B cell (primary cell): ENCODE measurements at regions not wholly inside any gene's neighbourhood (a gene's known extent, or its start where the extent isn't known, plus 50 kb on each side); places are given as distances from the start of the nearest gene placed in this dataset.

Source experiments
- ATAC-seq: fragments of 200-7000 bp; cut with Tn5 transposase; one replicate; pipeline ENCODE4 v1.10.0; 2021; ENCODE audit warnings: low read depth, mild to moderate bottlenecking, moderate number of reproducible peaks, moderate library complexity
- CTCF ChIA-PET: fragments of 350-600 bp; sonication (Branson Sonifier 250); formaldehyde crosslinking; loops from one replicate; lab custom pipeline; 2021; ENCODE audit warnings: antibody characterized with exemption, inconsistent platforms; lab: Charles Lee
- POLR2A ChIA-PET: fragments of 350-600 bp; sonication (Branson Sonifier 250); formaldehyde crosslinking; loops from one replicate; lab custom pipeline; 2021; ENCODE audit warnings: antibody characterized with exemption; lab: Charles Lee
- DNase-seq: peaks from one replicate; pipeline ENCODE4 v3.0.0; 2013
- H2AFZ ChIP-seq: 2 replicates; pipeline ENCODE4 v1.6.1; 2012; ENCODE audit warnings: mild to moderate bottlenecking, low read depth, low read length; ENCODE audit not compliant: insufficient read depth, poor library complexity, severe bottlenecking
- H3K27ac ChIP-seq, 2 donors: 1 replicate in 1 of 2; 2 replicates in 1 of 2; pipeline ENCODE4 v1.5.1; 2012 to 2013; ENCODE audit warnings: low read length in 2 of 2, mild to moderate bottlenecking in 2 of 2, moderate library complexity in 1 of 2
- H3K27me3 ChIP-seq, 4 experiments: fragments of 200-600 bp in 1 of 4; sonication (generic) in 1 of 4; replicated peaks in 1 of 4; 1 replicate in 2 of 4; 2 replicates in 2 of 4; pipeline versions ENCODE4 v1.6.1 to v1.7.0; 2013 to 2016; ENCODE audit warnings: low read length in 3 of 4, mild to moderate bottlenecking in 2 of 4, mixed read lengths in 1 of 4, moderate library complexity in 1 of 4; ENCODE audit not compliant: insufficient read depth in 4 of 4, control insufficient read depth in 3 of 4; ENCODE audit errors: control extremely low read depth in 1 of 4
- H3K36me3 ChIP-seq, 2 experiments: replicated peaks in 1 of 2; 1 replicate in 1 of 2; 2 replicates in 1 of 2; pipeline versions ENCODE4 v1.6.1 to v1.7.1; 2013; ENCODE audit warnings: low read length in 1 of 2; ENCODE audit not compliant: insufficient read depth in 2 of 2, control insufficient read depth in 1 of 2; ENCODE audit errors: control extremely low read depth in 1 of 2, extremely low read depth in 1 of 2
- H3K4me1 ChIP-seq, 2 donors: fragments of 200-600 bp in 1 of 2; sonication (generic) in 1 of 2; 1 replicate in 1 of 2; 2 replicates in 1 of 2; pipeline versions ENCODE4 v1.5.1 to v1.6.1; 2013 to 2017; ENCODE audit warnings: low read length in 2 of 2; ENCODE audit not compliant: control insufficient read depth in 2 of 2, insufficient read depth in 2 of 2
- H3K4me2 ChIP-seq: replicated peaks from 2 replicates; pipeline ENCODE3; 2012; ENCODE audit warnings: mild to moderate bottlenecking, low read depth, low read length; ENCODE audit not compliant: poor library complexity, severe bottlenecking
- H3K4me3 ChIP-seq, 5 experiments: fragments of 200-600 bp in 1 of 5; sonication (generic) in 1 of 5; 1 replicate in 3 of 5; 2 replicates in 2 of 5; pipeline versions ENCODE4 v1.5.1 to v1.7.0; 2011 to 2016; ENCODE audit warnings: low read length in 4 of 5, mild to moderate bottlenecking in 4 of 5, low read depth in 2 of 5, control low read depth in 1 of 5, moderate library complexity in 1 of 5; ENCODE audit not compliant: insufficient read depth in 1 of 5; ENCODE audit errors: control extremely low read depth in 1 of 5, extremely low read depth in 1 of 5
- H3K79me2 ChIP-seq: fragments of 200-600 bp; sonication (generic); one replicate; pipeline ENCODE4 v1.6.0; 2016; ENCODE audit warnings: low read length; ENCODE audit not compliant: control insufficient read depth, insufficient read depth
- H3K9ac ChIP-seq: fragments of 200-600 bp; sonication (generic); 2 replicates; pipeline ENCODE4 v1.6.1; 2017; ENCODE audit warnings: mild to moderate bottlenecking, low read length, moderate library complexity
- H3K9me3 ChIP-seq, 3 donors: one replicate each; pipeline versions ENCODE4 v1.6.1 to v1.7.1; 2013; ENCODE audit warnings: low read length in 2 of 3; ENCODE audit not compliant: control insufficient read depth in 2 of 3, insufficient read depth in 1 of 3; ENCODE audit errors: control extremely low read depth in 1 of 3
- H4K20me1 ChIP-seq: 2 replicates; pipeline ENCODE4 v1.6.0; 2012; ENCODE audit warnings: mild to moderate bottlenecking, low read length; ENCODE audit not compliant: insufficient read depth, control insufficient read depth, poor library complexity, severe bottlenecking
- H3K27ac Mint-ChIP-seq: one replicate; pipeline ENCODE4 v1.8.0; 2021; ENCODE audit warnings: mixed read lengths
- H3K27me3 Mint-ChIP-seq: one replicate; pipeline ENCODE4 v1.8.0; 2021; ENCODE audit warnings: mixed read lengths
- H3K4me1 Mint-ChIP-seq: one replicate; pipeline ENCODE4 v1.8.0; 2021; ENCODE audit warnings: mixed read lengths
- H3K4me3 Mint-ChIP-seq: one replicate; pipeline ENCODE4 v1.8.0; 2021; ENCODE audit warnings: mixed read lengths
- H3K9me3 Mint-ChIP-seq: one replicate; pipeline ENCODE4 v1.8.0; 2022; ENCODE audit warnings: mixed read lengths; ENCODE audit not compliant: insufficient read depth
- CTCF ChIP-seq: fragments of 200-600 bp; IDR thresholded peaks from one replicate; pipeline ENCODE4 v1.8.0; 2022; ENCODE audit warnings: antibody characterized with exemption, mild to moderate bottlenecking
- EZH2 ChIP-seq: IDR thresholded peaks from 2 replicates; pipeline ENCODE4 v1.6.1; 2012; ENCODE audit warnings: borderline replicate concordance, low read depth, mild to moderate bottlenecking, moderate library complexity, low read length; ENCODE audit not compliant: insufficient read depth, poor library complexity, severe bottlenecking
- WGBS: methylation state at CpG from one replicate; pipeline ENCODE4 v1.1.5; 2013; ENCODE audit warnings: missing lambda C conversion rate; ENCODE audit not compliant: insufficient coverage; 5-methylcytosine and 5-hydroxymethylcytosine counted together
- intact Hi-C: fragments of 100-400 bp; cut with micrococcal nuclease; formaldehyde crosslinking; loops from one replicate; pipeline ENCODE4 v1.10.0; 2022

- no peak overlapping the region for H3K27ac Mint-ChIP-seq
- DNase-seq (no peak), ATAC-seq (no peak)
- Histone ChIP-seq H3K4me2 (no peak overlapping the region), H3K79me2 (no peaks in the 10 kb centered on the region), H3K9me3 (no peaks in the 10 kb centered on the region), H3K27ac (no peak overlapping the region), H2AFZ (no peak overlapping the region), H3K27me3 (no peaks in the 10 kb centered on the region), H3K4me1 (no peaks in the 10 kb centered on the region), H3K36me3 (no peaks in the 10 kb centered on the region), H4K20me1 (no peaks in the 10 kb centered on the region), H3K4me3 (no peak overlapping the region), H3K9ac (no peak overlapping the region)
- 100% methylated on average over 1 of the region's 2 CpGs for WGBS
- intact Hi-C loops = no loop called here
- no peaks in the 10 kb centered on the region for H3K4me1 Mint-ChIP-seq
- TF ChIP-seq EZH2 = no peak
- TF ChIP-seq CTCF = no peak
- H3K9me3 Mint-ChIP-seq = no peaks in the 10 kb centered on the region
- CTCF ChIA-PET = no interaction called here
- no peaks in the 10 kb centered on the region for H3K27me3 Mint-ChIP-seq
- no peak overlapping the region for H3K4me3 Mint-ChIP-seq
- POLR2A ChIA-PET = no interaction called here
These were observed 1719.7 kb upstream of the PIK3C3 start for GRCh38 chr18:40235323-40235722.

GRCh38 chr18:40233931-40234616 is 1721.0 kb upstream of the PIK3C3 start:
- H3K27ac ChIP-seq = no peak overlapping the region
- Mint-ChIP-seq H3K4me1 (no peaks in the 10 kb centered on the region), H3K4me3 (no peak overlapping the region), H3K27me3 (no peaks in the 10 kb centered on the region), H3K27ac (no peak overlapping the region), H3K9me3 (no peaks in the 10 kb centered on the region)
- no peaks in the 10 kb centered on the region for H3K9me3 ChIP-seq
- POLR2A ChIA-PET = no interaction called here
- no peak overlapping the region for H2AFZ ChIP-seq
- DNase-seq (no peak), ATAC-seq (no peak)
- no peak overlapping the region for H3K4me3 ChIP-seq
- H3K79me2 ChIP-seq = no peaks in the 10 kb centered on the region
- H3K9ac ChIP-seq = no peak overlapping the region
- H3K4me2 ChIP-seq = no peak overlapping the region
- no peaks in the 10 kb centered on the region for H4K20me1 ChIP-seq
- CTCF ChIA-PET = no interaction called here
- H3K36me3 ChIP-seq = no peaks in the 10 kb centered on the region
- H3K4me1 ChIP-seq = no peaks in the 10 kb centered on the region
- intact Hi-C loops = no loop called here
- TF ChIP-seq CTCF (no peak), EZH2 (no peak)
- H3K27me3 ChIP-seq = no peaks in the 10 kb centered on the region
